ENCODE measurements at regions not wholly inside any gene's neighbourhood (a gene's known extent, or its start where the extent isn't known, plus 50 kb on each side); places are given as distances from the start of the nearest gene placed in this dataset.

- DNase-seq, result no peak
Measured at GRCh38 chr6:56407883-56408410, 160.6 kb upstream of the COL21A1 start.

- no peak for DNase-seq
Measured at GRCh38 chr6:56406276-56407269, 159.2 kb upstream of the COL21A1 start.

GRCh38 chr6:56404599-56404998 lies 157.2 kb upstream of the COL21A1 start:
- no peak for DNase-seq

- no peak for DNase-seq
Measured at GRCh38 chr6:56403745-56404144, 156.4 kb upstream of the COL21A1 start.

GRCh38 chr6:56401477-56402070 lies 154.2 kb upstream of the COL21A1 start:
- no peak for DNase-seq

- no peak for DNase-seq
Measured at GRCh38 chr6:56400273-56400672, 152.9 kb upstream of the COL21A1 start.

- peak; percentile 68 for DNase-seq
Measured at GRCh38 chr6:56399672-56400263, 152.4 kb upstream of the COL21A1 start.

- no peak for DNase-seq
Measured at GRCh38 chr6:56399250-56399671, 151.9 kb upstream of the COL21A1 start.

- no peak for DNase-seq
Measured at GRCh38 chr6:56396435-56396834, 149.1 kb upstream of the COL21A1 start.

- DNase-seq, result no peak
Measured at GRCh38 chr6:56393615-56394612, 146.5 kb upstream of the COL21A1 start.

GRCh38 chr6:56388415-56388755 lies 141.0 kb upstream of the COL21A1 start:
- DNase-seq, result no peak

- DNase-seq, result no peak
Measured at GRCh38 chr6:56387621-56388414, 140.4 kb upstream of the COL21A1 start.

GRCh38 chr6:56386717-56387116 lies 139.3 kb upstream of the COL21A1 start:
- no peak for DNase-seq

- no peak for DNase-seq
Measured at GRCh38 chr6:56385981-56386593, 138.7 kb upstream of the COL21A1 start.

- DNase-seq, result no peak
Measured at GRCh38 chr6:56383160-56383559, 135.8 kb upstream of the COL21A1 start.

- no peak for DNase-seq
Measured at GRCh38 chr6:56382416-56382940, 135.1 kb upstream of the COL21A1 start.

GRCh38 chr6:56381801-56382251 lies 134.4 kb upstream of the COL21A1 start:
- peak; percentile 88 to 91 for DNase-seq

- no peak for DNase-seq
Measured at GRCh38 chr6:56380476-56380875, 133.1 kb upstream of the COL21A1 start.

GRCh38 chr6:56378966-56379585 lies 131.7 kb upstream of the COL21A1 start:
- no peak for DNase-seq

- DNase-seq, result no peak
Measured at GRCh38 chr6:56378507-56378906, 131.1 kb upstream of the COL21A1 start.
